ENCODE measurements at regions not wholly inside any gene's neighbourhood (a gene's known extent, or its start where the extent isn't known, plus 50 kb on each side); places are given as distances from the start of the nearest gene placed in this dataset.

- TF ChIP-seq POLR2A (IDR thresholded peaks at IDR 0.05; ENCODE audit: low read depth, low read length) (no peak), POLR2AphosphoS5 (IDR thresholded peaks at IDR 0.05; ENCODE audit: low read depth, low read length) (no peak), TAF1 (IDR thresholded peaks at IDR 0.05; ENCODE audit: borderline replicate concordance, low read depth, low read length) (no peak)
Observed at GRCh38 chr15:93201940-93202339, 112.9 kb upstream of the RGMA start.
